H4 (cell line): ENCODE measurements at regions not wholly inside any gene's neighbourhood (a gene's known extent, or its start where the extent isn't known, plus 50 kb on each side); places are given as distances from the start of the nearest gene placed in this dataset.
A peak's percentile ranks its signal among the peaks of the same experiment; 100 is the strongest.
"Not testable (repeated sequence)": the region's sequence is repeated elsewhere in the genome, so short reads cannot be mapped to it uniquely, and the experiment has no call there.

Experiments
- DNase-seq: peaks from one replicate; pipeline ENCODE4 v3.0.0-alpha.2; 2015; ENCODE audit warnings: low spot score

DNA sequence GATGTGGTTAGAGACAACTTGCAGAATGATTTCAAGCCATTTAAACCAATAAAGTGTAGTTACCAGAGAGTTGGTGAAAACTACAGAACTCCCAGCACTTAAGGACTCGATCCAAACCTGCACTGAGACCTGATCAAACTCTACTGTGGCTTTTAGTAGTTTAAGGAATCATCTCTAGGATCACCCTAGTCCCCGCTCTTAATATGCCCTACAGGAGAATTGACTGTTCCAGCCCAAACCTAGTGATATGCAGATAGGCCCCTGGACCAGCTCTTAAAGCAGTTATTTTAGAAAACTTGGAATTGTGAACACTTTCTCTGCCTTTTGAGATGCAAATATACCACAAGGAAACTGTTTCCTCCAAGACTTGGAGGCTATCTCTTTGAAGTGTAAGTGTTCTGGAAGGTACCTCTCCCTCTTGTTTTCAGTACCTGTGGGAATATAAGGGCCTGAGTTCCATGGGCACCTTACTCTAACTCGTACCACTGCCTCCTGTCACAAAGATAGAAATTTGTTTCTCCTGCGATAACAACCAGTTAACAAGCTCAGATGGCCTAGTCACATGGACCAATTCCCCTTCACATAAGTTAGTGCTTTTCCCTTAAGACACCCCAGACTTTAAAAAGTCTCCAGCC lies 1367.2 kb upstream of the SLC39A10 start:
- no peak for DNase-seq

DNA sequence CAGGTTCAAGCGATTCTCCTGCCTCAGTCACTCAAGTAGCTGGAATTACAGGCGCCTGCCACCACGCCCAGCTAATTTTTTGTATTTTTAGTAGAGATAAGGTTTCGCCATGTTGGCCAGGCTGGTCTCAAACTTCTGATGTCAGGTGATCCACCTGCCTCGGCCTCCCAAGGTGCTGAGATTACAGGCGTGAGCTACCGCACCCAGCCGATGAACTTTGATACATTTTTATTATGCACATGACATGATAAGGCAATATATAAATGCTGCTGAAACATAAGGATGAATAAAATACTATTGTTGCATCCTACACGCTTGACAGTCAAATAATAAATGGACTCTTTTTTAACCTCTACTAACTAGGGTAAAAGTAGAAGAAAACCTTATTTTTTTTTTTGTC lies 1380.4 kb upstream of the SLC39A10 start:
- not testable (repeated sequence) for DNase-seq

DNA sequence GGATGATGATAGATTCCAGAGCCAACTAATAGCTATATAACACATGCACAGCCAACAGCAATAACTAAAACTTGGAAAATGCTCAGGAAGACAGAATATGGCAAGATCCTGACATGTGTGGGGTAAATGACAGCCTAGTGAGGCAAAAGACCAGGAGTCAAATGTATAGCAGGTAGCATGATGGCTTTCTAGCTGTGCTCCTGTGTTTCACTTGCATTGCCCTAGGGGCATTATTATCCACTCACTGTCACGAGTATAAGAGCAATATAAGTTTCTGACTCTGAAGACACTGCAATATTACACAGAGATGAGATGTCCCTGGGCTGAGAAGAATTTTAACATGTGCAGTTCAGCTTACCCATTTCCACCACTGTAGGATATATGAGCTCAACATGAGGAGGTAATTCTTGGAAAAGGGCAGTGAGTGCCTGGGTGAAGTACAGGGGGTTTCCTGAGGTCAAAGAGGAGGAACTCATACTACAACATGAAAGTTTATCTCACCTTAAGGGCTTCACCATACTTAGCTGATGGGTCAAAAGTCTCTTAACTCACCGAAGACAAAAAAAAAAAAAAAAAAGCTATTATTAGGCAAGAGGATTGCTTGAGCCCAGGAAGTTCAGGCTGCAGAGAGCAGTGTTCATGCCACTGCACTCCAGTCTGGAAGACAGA lies 1385.6 kb upstream of the SLC39A10 start:
- no peak for DNase-seq

GRCh38 chr2:194270648-194271047 lies 1386.4 kb upstream of the SLC39A10 start:
- DNase-seq, result no peak

DNA sequence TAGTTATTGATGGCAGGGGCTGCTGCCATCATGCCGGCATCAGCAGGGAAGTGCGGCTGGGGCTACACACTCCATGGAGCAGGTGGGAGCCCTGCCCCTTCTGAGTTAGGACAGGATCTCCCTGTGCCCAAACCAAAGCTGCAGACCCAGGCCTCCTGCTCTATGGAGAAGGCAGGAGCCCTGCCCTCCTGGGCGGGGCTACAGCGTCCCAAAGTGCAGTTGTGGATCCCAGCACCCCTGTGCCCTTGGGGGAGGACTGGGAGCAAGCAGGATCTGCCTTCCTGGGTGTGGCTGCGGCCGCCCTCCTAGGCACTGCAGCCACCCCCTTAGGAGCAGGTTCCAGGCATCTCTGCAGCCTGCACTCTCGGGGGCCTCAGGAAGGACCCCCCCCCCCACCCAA lies 1392.4 kb upstream of the SLC39A10 start:
- DNase-seq, result no peak

DNA sequence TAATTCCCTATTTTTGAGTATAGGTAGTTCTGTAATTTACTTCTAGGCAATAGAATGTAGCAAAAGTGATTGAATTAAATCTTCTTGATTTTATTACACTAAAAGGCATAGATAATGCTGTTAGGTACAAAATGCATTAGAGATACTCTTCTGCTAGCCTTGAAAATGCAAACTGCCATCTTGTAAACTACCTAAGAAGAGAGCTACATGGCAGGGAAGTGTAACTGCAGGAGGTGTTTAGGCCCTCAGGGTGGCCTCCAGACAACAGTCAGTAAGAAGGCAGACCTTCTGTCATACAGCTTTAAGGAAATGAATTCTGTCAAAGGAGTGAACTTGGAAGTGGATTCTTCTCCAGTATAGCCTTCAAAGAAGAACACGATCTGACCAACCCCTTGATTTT lies 1396.8 kb upstream of the SLC39A10 start:
- no peak for DNase-seq

DNA sequence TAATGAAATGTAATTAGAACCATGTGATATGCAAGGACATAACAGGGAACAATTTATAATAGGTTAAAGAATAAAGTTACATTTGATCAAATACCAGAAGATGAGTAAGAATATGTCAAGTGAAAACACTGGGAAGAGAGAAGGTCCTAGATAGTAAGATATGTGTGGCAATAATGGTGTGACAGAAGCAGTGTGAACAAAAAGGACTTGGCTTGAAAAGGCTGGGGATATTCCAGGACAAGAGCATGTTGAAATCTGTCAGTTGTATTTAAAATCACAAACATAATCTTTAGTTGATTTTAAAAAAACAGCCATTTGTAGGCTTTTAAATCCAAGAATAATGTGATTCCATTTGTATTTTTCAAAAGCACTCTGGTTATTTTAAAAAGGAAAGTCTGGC lies 1399.9 kb upstream of the SLC39A10 start:
- no peak for DNase-seq

GRCh38 chr2:194253528-194254259 lies 1403.3 kb upstream of the SLC39A10 start:
- DNase-seq, result no peak

- DNase-seq, result peak; percentile 8
Observed at GRCh38 chr2:194252127-194252526, 1404.9 kb upstream of the SLC39A10 start.

- DNase-seq, result no peak
Observed at GRCh38 chr2:194232600-194232999, 1424.4 kb upstream of the SLC39A10 start.

- no peak for DNase-seq
Observed at GRCh38 chr2:194223218-194223617, 1433.8 kb upstream of the SLC39A10 start.

DNA sequence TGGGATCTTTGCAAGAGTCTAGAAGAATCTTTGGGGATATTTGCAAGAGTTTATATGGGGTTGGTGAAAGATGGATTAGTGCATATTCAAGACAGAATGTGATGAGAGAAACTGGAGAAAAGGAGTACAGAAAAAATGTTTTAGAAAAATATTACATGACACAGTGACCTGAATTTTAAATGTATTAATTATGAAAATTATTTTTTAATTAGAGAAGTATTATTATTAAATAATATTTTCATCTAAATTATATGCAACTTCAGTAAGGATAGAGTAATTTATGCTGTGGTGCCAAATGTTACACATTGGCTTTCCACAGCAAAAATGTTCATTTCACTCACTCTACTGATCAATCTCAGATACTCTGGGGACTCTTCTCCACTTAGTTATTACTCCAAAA lies 1442.8 kb upstream of the SLC39A10 start:
- DNase-seq, result no peak

GRCh38 chr2:194205568-194206227 lies 1451.3 kb upstream of the SLC39A10 start:
- no peak for DNase-seq

DNA sequence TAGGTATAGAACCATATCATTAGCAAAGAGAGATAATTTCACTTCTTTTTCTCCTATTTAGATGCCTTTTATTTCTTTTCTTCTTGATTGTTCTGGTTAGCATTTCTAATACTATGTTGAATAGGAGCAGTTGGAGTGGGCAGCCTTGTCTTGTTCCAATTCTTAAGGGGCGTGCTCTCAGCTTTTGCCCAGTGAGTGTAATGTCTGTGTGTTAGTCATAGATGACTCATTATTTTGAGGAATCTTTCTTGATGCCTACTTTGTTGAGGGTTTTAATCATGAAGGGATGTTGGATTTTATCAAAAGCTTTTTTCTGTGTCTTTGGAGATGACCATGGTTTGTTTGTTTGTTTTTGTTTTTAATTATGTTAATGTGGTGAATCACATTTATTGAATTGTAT lies 1453.1 kb upstream of the SLC39A10 start:
- DNase-seq, result peak; percentile 7

- DNase-seq, result no peak
Observed at GRCh38 chr2:194182888-194183287, 1474.1 kb upstream of the SLC39A10 start.

- no peak for DNase-seq
Observed at GRCh38 chr2:194176134-194176533, 1480.9 kb upstream of the SLC39A10 start.

DNA sequence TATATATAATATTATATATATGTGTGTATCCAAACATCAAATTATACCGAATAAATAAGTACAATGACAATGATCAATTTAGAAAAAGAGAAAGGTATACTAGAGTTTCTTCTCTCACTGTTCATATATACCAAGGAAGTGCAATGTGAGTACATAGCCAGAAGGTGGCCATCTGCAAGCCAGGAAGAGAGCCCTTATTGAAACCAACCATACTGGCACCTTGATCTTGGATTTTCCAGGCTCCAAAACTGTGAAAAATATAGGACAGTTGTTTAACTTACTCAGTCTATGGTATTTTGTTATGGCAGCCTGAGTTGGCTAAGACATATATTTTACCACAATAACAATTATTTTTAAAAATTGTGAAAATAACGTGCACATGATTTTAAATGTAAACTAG lies 1490.2 kb upstream of the SLC39A10 start:
- DNase-seq, result peak; percentile 50

DNA sequence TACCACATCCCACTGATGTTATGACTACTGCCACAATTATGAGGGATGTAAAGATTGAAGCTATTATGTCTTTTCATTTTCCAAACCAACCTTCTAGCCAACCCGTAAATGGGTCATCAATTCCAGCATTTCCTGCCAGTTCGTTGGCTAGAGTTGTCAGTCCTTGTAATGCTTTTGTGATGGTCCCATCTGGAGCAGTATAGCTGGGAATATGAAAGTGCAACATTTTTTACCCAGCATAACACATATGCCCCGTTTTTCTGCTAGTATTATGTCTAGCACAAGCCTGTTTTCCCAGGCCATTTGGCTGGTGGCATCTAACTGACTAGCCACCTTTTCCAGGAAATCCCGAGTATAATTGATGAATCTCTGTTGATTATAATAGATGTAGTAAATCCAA lies 1501.6 kb upstream of the SLC39A10 start:
- no peak for DNase-seq

- DNase-seq, result no peak
Observed at GRCh38 chr2:194151231-194151630, 1505.8 kb upstream of the SLC39A10 start.

DNA sequence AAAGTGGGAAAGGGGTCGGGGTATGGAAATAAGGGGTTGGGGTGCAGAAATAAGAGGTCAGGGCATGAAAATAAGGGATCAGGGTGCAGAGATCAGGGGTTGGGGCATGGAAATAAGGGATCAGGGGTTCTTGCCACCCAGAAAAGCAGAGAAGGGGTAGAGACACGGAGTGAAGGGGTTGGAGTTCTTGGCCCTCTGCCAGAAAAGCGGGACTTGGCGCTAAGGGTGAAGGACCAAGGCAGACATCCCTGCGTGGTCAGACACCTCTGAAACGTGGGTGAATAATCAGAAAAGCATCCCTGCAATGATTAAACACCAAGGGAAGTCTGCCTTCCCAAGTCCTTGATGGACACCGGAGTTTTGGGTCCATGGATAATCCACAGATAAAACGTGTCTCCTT lies 1521.6 kb upstream of the SLC39A10 start:
- DNase-seq, result no peak

DNA sequence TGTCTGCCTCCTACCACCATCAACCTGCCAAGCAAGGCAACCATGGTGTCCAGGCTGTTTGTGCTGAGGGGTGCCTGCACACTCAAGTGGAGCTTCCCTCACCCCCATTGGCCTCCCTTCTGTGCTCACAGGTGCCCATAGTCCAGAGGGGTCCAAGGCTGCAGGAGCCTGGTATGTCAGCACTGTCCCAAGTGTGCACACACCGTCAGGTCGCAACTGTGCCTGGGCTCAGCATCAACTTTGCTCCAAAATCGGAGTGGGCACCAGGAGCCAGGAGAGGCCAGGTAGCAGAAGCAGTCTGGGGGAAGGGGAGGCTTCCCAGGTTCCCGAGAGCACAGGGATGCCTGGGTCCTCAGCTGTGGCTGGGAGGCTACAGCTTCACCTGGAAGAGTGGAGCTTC lies 1528.2 kb upstream of the SLC39A10 start:
- no peak for DNase-seq

DNA sequence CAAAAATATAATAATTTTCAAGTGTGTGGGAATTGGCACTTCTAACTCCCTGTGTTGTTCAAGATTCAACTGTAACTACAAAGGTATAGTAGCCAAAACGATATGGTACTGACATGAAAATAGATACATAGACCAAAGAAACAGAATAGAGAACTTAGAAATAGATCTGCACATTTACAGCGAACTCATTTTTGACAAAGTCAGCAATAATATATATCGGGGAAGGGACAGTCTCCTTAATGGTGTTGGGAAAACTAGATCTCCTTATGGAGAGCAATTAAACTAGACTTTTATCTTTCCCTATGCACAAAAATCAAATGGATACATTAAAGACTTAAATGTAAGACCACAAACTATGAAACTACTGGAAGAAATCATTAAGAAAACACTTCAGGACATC lies 1530.6 kb upstream of the SLC39A10 start:
- DNase-seq, result no peak

DNA sequence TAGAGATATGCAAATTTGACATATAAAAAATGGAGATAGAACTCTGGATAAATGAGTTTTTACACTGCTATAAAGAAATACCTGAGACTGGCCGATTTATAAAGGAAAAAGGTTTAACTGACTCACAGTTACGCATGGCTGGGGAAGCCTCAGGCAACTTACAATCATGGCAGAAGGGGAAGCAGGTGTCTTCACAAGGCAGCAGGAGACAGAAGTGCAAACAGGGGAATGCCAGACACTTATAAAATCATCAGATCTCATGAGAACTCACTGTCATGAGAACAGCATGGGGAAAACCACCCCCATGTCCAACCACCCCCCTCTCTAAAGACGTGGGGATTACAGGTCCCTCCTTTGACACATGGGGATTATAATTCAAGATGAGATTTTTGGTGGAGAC lies 1540.2 kb upstream of the SLC39A10 start:
- no peak for DNase-seq
